ENCODE measurements at regions not wholly inside any gene's neighbourhood (a gene's known extent, or its start where the extent isn't known, plus 50 kb on each side); places are given as distances from the start of the nearest gene placed in this dataset.

DNA sequence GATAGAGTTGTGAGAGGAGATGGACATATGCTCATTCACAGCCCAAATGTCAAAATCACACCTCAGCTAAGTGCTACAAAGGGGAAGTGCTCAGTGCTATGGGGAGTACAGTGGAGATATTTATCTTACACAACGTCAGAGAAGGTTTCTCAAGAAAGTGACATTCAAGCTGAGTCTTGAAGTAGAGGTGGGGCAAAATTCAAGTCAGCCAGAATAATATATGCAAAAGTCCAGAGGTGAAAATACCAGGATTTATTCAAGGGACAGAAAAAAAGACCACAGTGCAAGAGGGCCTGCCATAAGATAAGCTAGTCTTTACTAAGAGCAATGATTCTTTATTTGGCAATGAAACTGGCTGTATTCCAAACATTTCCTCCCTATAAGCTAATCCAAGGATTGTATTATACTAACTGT is 327.8 kb upstream of the PIK3R1 start:
- Histone ChIP-seq H3K9me3 (no peaks in the 10 kb centered on the region), H3K4me1 (no peaks in the 10 kb centered on the region), H3K36me3 (no peaks in the 10 kb centered on the region), H3K27me3 (no peaks in the 10 kb centered on the region), H3K4me3 (no peak overlapping the region), H3K27ac (no peak overlapping the region)
- DNase-seq = no peak
- intact Hi-C loops (cut with DNase I; ENCODE audit: low total_unique reads) = no loop called here
- TF ChIP-seq, protein P1, sequence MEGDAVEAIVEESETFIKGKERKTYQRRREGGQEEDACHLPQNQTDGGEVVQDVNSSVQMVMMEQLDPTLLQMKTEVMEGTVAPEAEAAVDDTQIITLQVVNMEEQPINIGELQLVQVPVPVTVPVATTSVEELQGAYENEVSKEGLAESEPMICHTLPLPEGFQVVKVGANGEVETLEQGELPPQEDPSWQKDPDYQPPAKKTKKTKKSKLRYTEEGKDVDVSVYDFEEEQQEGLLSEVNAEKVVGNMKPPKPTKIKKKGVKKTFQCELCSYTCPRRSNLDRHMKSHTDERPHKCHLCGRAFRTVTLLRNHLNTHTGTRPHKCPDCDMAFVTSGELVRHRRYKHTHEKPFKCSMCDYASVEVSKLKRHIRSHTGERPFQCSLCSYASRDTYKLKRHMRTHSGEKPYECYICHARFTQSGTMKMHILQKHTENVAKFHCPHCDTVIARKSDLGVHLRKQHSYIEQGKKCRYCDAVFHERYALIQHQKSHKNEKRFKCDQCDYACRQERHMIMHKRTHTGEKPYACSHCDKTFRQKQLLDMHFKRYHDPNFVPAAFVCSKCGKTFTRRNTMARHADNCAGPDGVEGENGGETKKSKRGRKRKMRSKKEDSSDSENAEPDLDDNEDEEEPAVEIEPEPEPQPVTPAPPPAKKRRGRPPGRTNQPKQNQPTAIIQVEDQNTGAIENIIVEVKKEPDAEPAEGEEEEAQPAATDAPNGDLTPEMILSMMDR (IDR thresholded peaks at IDR 0.05) = no peak
- TF ChIP-seq POLR2A (IDR thresholded peaks at IDR 0.05) = no peak

GRCh38 chr5:67886761-67887160 is 328.8 kb upstream of the PIK3R1 start:
- no peaks in the 10 kb centered on the region for H3K4me1 ChIP-seq
- H3K9me3 ChIP-seq = no peaks in the 10 kb centered on the region
- TF ChIP-seq POLR2A (IDR thresholded peaks at IDR 0.05) = no peak
- TF ChIP-seq, protein P1 (IDR thresholded peaks at IDR 0.05) = no peak
- no peaks in the 10 kb centered on the region for H3K36me3 ChIP-seq
- H3K27ac ChIP-seq = no peak overlapping the region
- H3K27me3 ChIP-seq = no peaks in the 10 kb centered on the region
- H3K4me3 ChIP-seq = no peak overlapping the region
- DNase-seq = no peak
- intact Hi-C loops (cut with DNase I; ENCODE audit: low total_unique reads) = no loop called here

DNA sequence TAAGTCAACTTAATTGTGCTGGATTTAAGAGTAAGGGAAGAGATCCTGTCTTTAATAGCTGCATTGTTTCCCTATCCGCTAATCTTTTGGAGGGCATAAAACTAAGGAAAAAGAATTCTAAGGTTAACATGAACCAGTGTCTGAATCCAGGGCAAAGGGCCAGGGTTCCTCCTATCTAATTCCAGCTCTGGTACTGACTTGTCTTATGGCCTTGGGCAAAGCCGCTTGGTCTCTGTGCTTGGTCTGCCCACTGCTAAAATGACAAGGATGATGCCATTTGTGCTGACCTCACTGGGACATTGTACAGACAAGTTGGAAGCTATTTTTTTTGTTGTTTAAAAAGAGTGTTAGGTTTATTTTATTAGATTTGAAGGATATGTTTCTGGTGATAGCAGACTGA is 334.7 kb upstream of the PIK3R1 start:
- peak; percentile 18 to 36 for DNase-seq

GRCh38 chr5:67880511-67880805 is 335.1 kb upstream of the PIK3R1 start:
- peak overlapping the region; percentile 49 to 50 for H3K27ac ChIP-seq
- intact Hi-C loops (cut with DNase I; ENCODE audit: low total_unique reads) = no loop called here

More for the DNA sequence above, 334.7 kb upstream of the PIK3R1 start:
- no peak overlapping the region for H3K4me3 ChIP-seq
- peak overlapping the region; percentile 49 to 50 for H3K27ac ChIP-seq
- H3K4me1 ChIP-seq = peaks cover 0 to 8% of the 10 kb centered on the region in 2 donors
- H3K27me3 ChIP-seq = no peaks in the 10 kb centered on the region
- H3K9me3 ChIP-seq = no peaks in the 10 kb centered on the region
- TF ChIP-seq, protein P1 (IDR thresholded peaks at IDR 0.05) = no peak
- TF ChIP-seq POLR2A (IDR thresholded peaks at IDR 0.05) = no peak
- no peaks in the 10 kb centered on the region for H3K36me3 ChIP-seq
- intact Hi-C loops (cut with DNase I; ENCODE audit: low total_unique reads) = no loop called here

DNA sequence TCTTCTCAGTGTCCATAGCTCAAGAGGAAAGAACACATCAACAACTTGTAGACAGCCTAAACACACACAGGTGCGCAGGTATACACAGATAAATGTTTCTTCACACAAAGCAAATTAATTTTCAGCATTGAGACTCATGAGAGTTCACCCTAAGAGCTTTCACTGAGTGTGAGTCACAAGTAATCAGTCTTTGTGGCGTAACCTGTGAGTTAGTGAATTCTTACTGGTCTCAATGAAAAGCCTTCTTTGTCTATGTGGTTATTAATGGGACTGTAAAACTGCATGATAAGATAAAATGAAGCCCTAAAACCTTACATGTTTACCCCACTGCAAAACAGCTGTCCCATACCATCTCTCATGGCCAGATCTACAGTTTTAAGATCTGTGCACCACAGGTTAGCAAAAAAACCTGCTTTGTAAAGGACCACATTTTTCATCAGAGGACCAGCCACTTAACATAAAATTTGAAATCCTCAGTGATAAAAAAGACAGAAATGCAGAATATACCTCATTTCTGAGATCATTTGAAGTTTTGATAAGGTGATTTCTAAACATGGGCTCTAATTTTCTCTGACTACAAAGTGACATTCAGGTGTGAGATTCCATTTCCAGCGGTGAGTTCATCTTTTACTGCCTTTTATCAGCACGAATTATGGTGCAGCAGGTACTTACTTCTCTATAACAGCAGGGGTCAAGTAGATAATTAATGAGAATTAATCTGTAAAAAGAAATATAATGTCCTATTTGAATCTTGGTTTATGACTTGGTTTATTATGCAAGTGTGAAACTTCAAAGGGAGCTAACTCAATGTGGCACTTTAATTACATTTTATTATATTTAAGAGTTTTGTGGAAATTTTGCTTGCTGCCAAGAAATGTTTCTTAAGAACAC is 335.7 kb upstream of the PIK3R1 start:
- no peaks in the 10 kb centered on the region for H3K27me3 ChIP-seq
- peak overlapping the region; percentile 57 to 58 for H3K27ac ChIP-seq
- no peaks in the 10 kb centered on the region for H3K36me3 ChIP-seq
- no peak for TF ChIP-seq POLR2A (IDR thresholded peaks at IDR 0.05)
- no peak overlapping the region for H3K4me3 ChIP-seq
- DNase-seq = no peak
- intact Hi-C loops (cut with DNase I; ENCODE audit: low total_unique reads) = no loop called here
- H3K4me1 ChIP-seq = peaks cover 0 to 8% of the 10 kb centered on the region in 2 donors
- no peaks in the 10 kb centered on the region for H3K9me3 ChIP-seq

More at GRCh38 chr5:67880511-67880805, 335.1 kb upstream of the PIK3R1 start:
- no peak for DNase-seq
- no peaks in the 10 kb centered on the region for H3K36me3 ChIP-seq
- no peaks in the 10 kb centered on the region for H3K9me3 ChIP-seq
- no peak overlapping the region for H3K4me3 ChIP-seq
- no peak for TF ChIP-seq POLR2A (IDR thresholded peaks at IDR 0.05)
- TF ChIP-seq, protein P1 (IDR thresholded peaks at IDR 0.05) = no peak
- H3K27me3 ChIP-seq = no peaks in the 10 kb centered on the region
- H3K4me1 ChIP-seq = peaks cover 0 to 8% of the 10 kb centered on the region in 2 donors

All from uterus (tissue), 3 donors.